Prostate gland (tissue), 2 donors: ENCODE measurements at regions not wholly inside any gene's neighbourhood (a gene's known extent, or its start where the extent isn't known, plus 50 kb on each side); places are given as distances from the start of the nearest gene placed in this dataset.

ENCODE experiments used
- DNase-seq: peaks from one replicate; pipeline ENCODE4 v3.0.0-alpha.2; 2019; ENCODE audit warnings: low spot score
- H3K27ac ChIP-seq, 2 donors: fragments of 200-600 bp; sonication (generic); 2 replicates each; pipeline ENCODE4 v1.5.1; 2017 to 2019
- H3K27me3 ChIP-seq: fragments of 200-600 bp; sonication (generic); replicated peaks from 2 replicates; pipeline ENCODE4 v1.5.1; 2019; ENCODE audit not compliant: insufficient read depth
- H3K36me3 ChIP-seq, 2 donors: fragments of 200-600 bp; sonication (generic); 1 replicate in 1 of 2; 2 replicates in 1 of 2; pipeline versions ENCODE4 v1.5.1 to v1.8.1; 2017 to 2019
- H3K4me1 ChIP-seq: fragments of 200-600 bp; sonication (generic); replicated peaks from 2 replicates; pipeline ENCODE4 v1.5.1; 2019
- H3K4me3 ChIP-seq, 2 donors: fragments of 200-600 bp; sonication (generic); 2 replicates each; pipeline ENCODE4 v1.5.1; 2017 to 2019
- H3K9me3 ChIP-seq: fragments of 200-600 bp; sonication (generic); 2 replicates; pipeline ENCODE4 v1.5.1; 2017
- POLR2A ChIP-seq: fragments of 450-650 bp; IDR thresholded peaks from one replicate; pipeline ENCODE4 v1.6.1; 2016; ENCODE audit warnings: antibody characterized with exemption, mild to moderate bottlenecking
- POLR2AphosphoS5 ChIP-seq: sonication (generic); formaldehyde crosslinking; IDR thresholded peaks from one replicate; pipeline ENCODE4 v1.6.1; 2017; ENCODE audit warnings: antibody characterized with exemption
- WGBS: methylation state at CpG from one replicate; pipeline ENCODE4 v1.1.5; 2018; 5-methylcytosine and 5-hydroxymethylcytosine counted together
- intact Hi-C: fragments of 100-400 bp; cut with DNase I; formaldehyde crosslinking; loops from one replicate; pipeline ENCODE4 v1.14.2; 2022
- TF ChIP-seq, protein P1 (sequence below), 4 experiments: fragments of 200-600 bp in 2 of 4; fragments of 450-650 bp in 2 of 4; sonication (generic) in 2 of 4; IDR thresholded peaks; 1 replicate in 3 of 4; 2 replicates in 1 of 4; pipeline ENCODE4 v1.5.1; 2016 to 2019; ENCODE audit warnings: antibody characterized with exemption in 4 of 4, mild to moderate bottlenecking in 2 of 4, moderate library complexity in 2 of 4

DNA sequence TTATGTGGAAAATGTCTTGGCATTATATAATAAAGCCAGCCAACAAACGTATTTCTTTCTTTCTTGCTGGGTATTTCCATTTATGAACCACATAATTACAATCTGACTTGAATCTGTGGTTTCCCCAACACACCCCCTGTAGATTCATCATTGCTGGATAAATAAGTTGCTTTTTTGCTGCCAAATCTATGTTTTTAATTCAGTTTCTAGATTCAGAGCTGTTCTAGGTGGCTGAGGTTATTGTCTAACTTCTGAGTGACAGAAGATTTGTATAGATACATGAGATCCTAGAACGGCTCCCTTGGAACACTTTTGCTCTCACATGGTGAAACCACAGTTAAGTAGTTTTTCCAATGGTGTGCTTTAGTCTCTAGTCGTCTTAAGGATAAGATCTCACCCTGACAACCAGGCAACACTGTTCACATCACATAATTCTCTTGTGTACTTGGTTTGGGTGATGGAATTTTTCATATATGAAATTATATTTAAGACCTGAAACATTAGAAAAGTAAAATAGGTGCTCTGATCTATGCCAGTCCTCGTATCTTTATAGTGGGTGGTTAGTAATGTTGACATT lies 239.1 kb downstream of the KLF12 start:
- Histone ChIP-seq H3K36me3 (no peaks in the 10 kb centered on the region), H3K27me3 (no peaks in the 10 kb centered on the region), H3K9me3 (no peaks in the 10 kb centered on the region), H3K4me3 (no peak overlapping the region), H3K4me1 (no peaks in the 10 kb centered on the region), H3K27ac (no peak overlapping the region)
- 83% methylated on average over 4 of the region's 4 CpGs for WGBS
- intact Hi-C loops = no loop called here
- no peak for DNase-seq
- no peak for TF ChIP-seq POLR2AphosphoS5
- TF ChIP-seq, protein P1, sequence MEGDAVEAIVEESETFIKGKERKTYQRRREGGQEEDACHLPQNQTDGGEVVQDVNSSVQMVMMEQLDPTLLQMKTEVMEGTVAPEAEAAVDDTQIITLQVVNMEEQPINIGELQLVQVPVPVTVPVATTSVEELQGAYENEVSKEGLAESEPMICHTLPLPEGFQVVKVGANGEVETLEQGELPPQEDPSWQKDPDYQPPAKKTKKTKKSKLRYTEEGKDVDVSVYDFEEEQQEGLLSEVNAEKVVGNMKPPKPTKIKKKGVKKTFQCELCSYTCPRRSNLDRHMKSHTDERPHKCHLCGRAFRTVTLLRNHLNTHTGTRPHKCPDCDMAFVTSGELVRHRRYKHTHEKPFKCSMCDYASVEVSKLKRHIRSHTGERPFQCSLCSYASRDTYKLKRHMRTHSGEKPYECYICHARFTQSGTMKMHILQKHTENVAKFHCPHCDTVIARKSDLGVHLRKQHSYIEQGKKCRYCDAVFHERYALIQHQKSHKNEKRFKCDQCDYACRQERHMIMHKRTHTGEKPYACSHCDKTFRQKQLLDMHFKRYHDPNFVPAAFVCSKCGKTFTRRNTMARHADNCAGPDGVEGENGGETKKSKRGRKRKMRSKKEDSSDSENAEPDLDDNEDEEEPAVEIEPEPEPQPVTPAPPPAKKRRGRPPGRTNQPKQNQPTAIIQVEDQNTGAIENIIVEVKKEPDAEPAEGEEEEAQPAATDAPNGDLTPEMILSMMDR (IDR thresholded peaks at IDR 0.05) = no peak
- no peak for TF ChIP-seq POLR2A

GRCh38 chr13:73893833-73894232 lies 240.4 kb downstream of the KLF12 start:
- no peaks in the 10 kb centered on the region for H3K9me3 ChIP-seq
- H3K27ac ChIP-seq = no peak overlapping the region
- TF ChIP-seq POLR2A = no peak
- DNase-seq = no peak
- no peaks in the 10 kb centered on the region for H3K4me1 ChIP-seq
- 87% methylated on average over 5 of the region's 5 CpGs for WGBS
- H3K27me3 ChIP-seq = no peaks in the 10 kb centered on the region
- H3K36me3 ChIP-seq = no peaks in the 10 kb centered on the region
- intact Hi-C loops = no loop called here
- no peak overlapping the region for H3K4me3 ChIP-seq

- intact Hi-C loops = no loop called here
- H3K27ac ChIP-seq = no peak overlapping the region
- no peak for TF ChIP-seq POLR2A
- TF ChIP-seq, protein P1 (IDR thresholded peaks at IDR 0.05) = no peak
- no peak for TF ChIP-seq POLR2AphosphoS5
- 85% methylated on average over 1 of the region's 1 CpG for WGBS
- H3K4me3 ChIP-seq = no peak overlapping the region
- H3K9me3 ChIP-seq = no peaks in the 10 kb centered on the region
- no peaks in the 10 kb centered on the region for H3K27me3 ChIP-seq
- no peaks in the 10 kb centered on the region for H3K4me1 ChIP-seq
- no peak for DNase-seq
- H3K36me3 ChIP-seq = no peaks in the 10 kb centered on the region
These were observed 242.4 kb downstream of the KLF12 start for GRCh38 chr13:73891805-73892204.

DNA sequence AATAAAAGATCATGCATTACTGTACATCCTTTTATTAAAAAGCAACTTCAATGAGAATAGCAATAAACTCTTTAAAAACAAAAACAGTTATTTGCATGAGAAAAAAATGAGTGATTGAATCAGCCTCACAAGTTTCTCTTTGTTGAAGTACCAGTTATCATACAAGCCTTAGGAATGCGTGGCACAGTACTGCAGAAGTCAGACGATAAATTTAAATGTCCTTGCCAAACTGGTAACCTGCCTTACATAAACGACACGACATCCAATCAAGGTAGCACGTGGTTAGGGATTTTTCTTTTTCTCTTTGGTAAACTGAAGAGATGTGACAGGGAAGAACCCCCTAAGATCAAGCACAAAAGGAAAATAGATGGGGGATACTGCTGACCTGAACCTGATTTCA lies 251.0 kb downstream of the KLF12 start:
- Histone ChIP-seq H3K36me3 (no peaks in the 10 kb centered on the region), H3K4me1 (no peaks in the 10 kb centered on the region), H3K9me3 (no peaks in the 10 kb centered on the region), H3K4me3 (no peak overlapping the region), H3K27ac (no peak overlapping the region), H3K27me3 (no peaks in the 10 kb centered on the region)
- no peak for DNase-seq
- WGBS = 43% methylated on average over 5 of the region's 5 CpGs
- intact Hi-C loops = no loop called here
- TF ChIP-seq POLR2A (no peak), POLR2AphosphoS5 (no peak)
- TF ChIP-seq, protein P1 (IDR thresholded peaks at IDR 0.05) = no peak

DNA sequence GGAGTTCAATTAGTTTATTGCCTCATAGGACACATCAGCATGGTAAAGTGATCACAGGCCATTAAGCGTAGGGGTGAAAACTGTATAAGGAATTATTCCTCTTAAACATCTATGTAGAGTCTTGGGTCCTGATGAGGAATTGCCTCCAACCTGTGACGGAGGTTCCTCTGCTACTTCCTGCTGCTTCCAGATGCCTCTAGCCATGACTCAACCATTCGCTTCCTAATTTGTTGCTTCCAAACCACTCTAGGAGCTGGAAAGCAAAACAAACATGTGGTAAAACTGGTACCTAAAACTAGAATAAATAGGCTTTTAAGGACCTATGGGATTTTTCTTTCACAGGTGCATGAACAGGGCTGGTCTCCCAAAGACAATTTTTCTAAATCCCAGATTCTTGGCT lies 253.8 kb downstream of the KLF12 start:
- DNase-seq = no peak
- TF ChIP-seq POLR2A (no peak), POLR2AphosphoS5 (no peak)
- TF ChIP-seq, protein P1 (IDR thresholded peaks at IDR 0.05) = no peak
- H3K4me3 ChIP-seq = no peak overlapping the region
- 95% methylated on average over 3 of the region's 3 CpGs for WGBS
- intact Hi-C loops = no loop called here
- no peaks in the 10 kb centered on the region for H3K27me3 ChIP-seq
- H3K36me3 ChIP-seq = no peaks in the 10 kb centered on the region
- no peak overlapping the region for H3K27ac ChIP-seq
- no peaks in the 10 kb centered on the region for H3K9me3 ChIP-seq
- no peaks in the 10 kb centered on the region for H3K4me1 ChIP-seq
